ENCODE measurements at regions not wholly inside any gene's neighbourhood (a gene's known extent, or its start where the extent isn't known, plus 50 kb on each side); places are given as distances from the start of the nearest gene placed in this dataset.
A peak's percentile ranks its signal among the peaks of the same experiment; 100 is the strongest.
"Not testable (repeated sequence)": the region's sequence is repeated elsewhere in the genome, so short reads cannot be mapped to it uniquely, and the experiment has no call there.

DNA sequence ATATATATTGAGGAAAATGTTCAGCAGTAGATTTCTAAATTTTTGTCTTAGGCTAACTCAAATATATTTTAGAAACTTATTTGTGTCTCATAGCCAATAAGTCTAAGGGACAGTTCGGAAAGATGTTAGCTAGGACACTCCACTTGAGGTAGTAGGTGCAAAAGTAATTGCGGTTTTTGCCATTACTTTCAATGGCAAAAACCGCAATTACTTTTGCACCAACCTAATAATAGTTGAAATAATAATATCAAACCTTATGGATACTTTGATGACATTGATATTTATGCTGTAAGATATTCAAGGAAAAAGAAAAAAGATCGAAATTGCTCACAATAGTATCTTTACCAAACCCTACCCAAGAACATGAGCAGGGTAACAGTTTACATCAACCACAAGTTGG is 555.5 kb upstream of the ST8SIA4 start:
- no peak for DNase-seq

DNA sequence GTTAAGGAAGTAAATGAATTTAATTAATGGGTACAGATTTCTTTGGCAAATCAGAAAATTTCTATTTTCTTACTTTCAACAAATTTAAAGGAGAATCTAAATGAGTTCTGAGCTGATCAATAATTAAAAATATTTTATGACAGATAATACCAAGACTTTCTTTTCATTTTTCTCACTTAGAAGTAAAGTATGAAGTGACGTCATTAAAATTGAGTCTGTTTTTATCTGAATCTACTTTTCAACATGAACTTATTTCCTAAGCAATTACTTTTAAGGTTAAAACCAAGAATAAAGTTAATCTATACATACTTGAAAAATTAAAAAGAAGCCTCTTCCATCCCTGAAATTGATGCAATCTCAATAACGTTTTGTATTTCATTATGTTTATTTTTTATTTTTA is 552.8 kb upstream of the ST8SIA4 start:
- DNase-seq, result no peak

GRCh38 chr5:101455048-101455447 is 552.0 kb upstream of the ST8SIA4 start:
- no peak for DNase-seq

DNA sequence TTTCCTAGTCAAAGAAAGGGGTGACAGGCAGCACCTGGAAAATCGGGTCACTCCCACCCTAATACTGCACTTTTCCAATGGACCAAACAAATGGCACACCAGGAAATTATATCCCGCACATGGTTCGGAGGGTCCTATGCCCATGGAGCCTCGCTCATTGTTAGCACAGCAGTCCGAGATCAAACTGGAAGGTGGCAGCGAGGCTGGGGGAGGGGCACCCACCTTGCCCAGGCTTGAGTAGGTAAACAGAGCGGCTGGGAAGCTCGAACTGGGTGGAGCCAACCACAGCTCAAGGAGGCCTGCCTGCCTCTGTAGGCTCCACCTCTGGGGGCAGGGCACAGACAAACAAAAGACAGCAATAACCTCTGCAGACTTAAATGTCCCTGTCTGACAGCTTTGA is 539.2 kb upstream of the ST8SIA4 start:
- DNase-seq, result not testable (repeated sequence)

GRCh38 chr5:101440173-101440572 is 537.1 kb upstream of the ST8SIA4 start:
- DNase-seq, result no peak

GRCh38 chr5:101437351-101437750 is 534.3 kb upstream of the ST8SIA4 start:
- no peak for DNase-seq

GRCh38 chr5:101435768-101436167 is 532.7 kb upstream of the ST8SIA4 start:
- no peak for DNase-seq

- no peak for DNase-seq
Observed at GRCh38 chr5:101431201-101431600, 528.1 kb upstream of the ST8SIA4 start.

- no peak for DNase-seq
Observed at GRCh38 chr5:101430551-101430950, 527.5 kb upstream of the ST8SIA4 start.

- no peak for DNase-seq
Observed at GRCh38 chr5:101429241-101429640, 526.2 kb upstream of the ST8SIA4 start.

DNA sequence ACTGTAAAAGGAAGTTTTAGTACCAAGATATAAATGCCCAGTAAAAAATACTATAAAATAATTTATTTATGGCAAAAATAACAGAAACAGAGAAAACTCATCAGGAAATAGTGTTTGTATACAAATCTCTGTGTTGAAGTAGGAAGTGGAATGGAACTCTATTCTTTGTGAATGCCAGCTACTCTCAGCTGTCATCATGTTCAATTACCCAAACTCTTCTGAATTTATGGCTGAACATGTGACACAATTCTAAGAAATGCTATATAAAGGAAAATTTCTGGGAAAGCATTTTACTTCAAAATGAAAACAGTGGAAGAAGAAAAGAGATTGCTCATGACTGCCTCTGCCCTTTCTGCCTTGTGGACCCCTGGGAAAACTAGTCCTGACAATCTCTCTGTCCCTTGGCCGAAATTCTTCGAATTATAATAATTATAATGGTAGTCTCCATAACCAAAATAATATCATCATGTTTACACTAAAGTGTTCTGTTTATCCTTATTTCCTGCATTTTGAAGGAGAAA is 522.3 kb upstream of the ST8SIA4 start:
- no peak for DNase-seq

- no peak for DNase-seq
Observed at GRCh38 chr5:101424530-101425175, 521.6 kb upstream of the ST8SIA4 start.

DNA sequence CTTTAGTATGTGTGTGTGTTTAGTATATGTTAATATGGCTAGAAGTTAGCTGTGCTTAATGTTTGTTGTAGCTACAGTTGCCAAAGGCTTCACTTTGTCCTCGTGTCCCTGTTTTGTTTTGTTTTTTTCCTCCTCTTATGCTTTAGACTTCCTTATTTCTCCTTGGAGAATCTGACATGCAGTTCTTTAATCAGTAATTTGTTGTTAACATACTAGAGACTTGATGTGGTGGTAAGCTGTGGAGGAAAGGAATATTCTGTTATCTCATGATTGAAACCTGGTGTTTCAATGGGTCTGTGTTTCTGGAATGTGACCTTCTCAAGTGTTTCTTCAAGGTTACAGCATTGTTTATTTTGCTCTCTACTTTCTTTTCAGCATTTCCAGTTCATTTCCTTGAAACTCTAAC is 515.6 kb upstream of the ST8SIA4 start:
- DNase-seq, result no peak

DNA sequence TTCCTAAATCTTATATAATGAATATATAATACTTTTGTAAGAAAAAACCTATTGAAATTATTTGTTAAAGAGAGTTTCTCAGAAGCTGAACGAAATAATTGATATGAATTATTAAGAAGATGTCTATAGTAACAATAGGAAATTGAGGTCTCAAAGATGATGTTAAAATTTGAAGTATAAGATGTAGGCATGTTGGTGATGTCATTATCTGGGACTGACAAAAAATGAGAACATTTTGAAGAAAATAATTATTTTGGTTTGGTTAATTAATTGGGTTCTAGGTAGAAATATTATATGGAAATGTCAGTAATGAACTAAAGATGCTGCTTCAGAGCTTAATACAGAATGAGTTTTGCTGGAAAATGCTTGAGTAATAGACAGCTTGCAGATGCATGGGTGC is 501.4 kb upstream of the ST8SIA4 start:
- no peak for DNase-seq

- no peak for DNase-seq
Observed at GRCh38 chr5:101393795-101394450, 490.8 kb upstream of the ST8SIA4 start.

DNA sequence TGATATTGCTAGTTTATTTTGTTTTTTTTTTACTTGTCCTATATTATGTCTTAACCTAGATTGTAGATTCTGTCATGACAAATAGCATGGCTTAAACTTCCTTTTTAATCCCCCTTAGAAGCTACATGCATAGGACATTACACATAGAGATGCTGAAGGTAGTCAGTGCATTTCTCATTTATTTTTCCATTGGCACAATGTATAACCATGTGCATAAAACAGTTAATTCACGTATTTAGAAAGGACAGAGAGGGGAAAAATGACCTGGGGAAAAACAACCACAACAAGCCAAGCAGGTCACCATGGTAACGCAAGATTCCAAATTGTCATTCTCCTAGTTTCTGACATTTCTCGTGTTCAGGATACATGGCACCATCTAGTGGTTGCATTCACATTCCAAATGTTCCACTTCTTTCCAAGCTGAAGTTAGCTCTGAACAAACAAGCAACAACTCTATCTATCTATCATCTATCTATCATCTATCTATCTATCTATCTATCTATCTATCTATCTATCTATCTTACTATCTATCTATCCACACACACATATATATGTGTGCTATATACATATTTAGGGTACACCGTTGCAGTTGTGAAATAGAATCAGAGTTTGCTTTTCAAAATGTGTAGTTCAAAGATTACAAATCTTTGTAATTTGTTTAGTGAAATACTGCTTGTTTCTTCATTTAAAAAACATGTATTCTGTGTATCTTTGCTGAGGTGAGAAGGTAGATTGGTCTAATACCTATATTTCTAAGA is 487.2 kb upstream of the ST8SIA4 start:
- DNase-seq, result peak; percentile 4

DNA sequence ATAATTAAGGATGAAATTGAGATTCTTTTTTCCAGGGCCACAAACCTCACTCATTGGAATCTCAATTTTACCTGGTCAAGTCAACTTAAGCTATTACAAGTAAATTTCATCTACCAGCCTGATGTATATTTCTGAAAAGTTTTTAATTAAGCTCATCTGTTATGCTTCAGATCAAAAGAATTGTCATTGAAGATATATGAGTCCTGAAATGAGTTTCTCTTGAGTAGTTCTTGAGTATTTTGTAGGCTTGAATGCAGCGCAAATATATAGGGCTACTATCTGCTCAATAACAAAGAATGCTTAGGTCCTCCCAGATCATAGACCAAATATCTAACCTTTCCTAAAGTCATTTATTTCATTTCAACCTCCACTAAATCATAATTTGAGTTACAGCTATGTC is 482.2 kb upstream of the ST8SIA4 start:
- no peak for DNase-seq

DNA sequence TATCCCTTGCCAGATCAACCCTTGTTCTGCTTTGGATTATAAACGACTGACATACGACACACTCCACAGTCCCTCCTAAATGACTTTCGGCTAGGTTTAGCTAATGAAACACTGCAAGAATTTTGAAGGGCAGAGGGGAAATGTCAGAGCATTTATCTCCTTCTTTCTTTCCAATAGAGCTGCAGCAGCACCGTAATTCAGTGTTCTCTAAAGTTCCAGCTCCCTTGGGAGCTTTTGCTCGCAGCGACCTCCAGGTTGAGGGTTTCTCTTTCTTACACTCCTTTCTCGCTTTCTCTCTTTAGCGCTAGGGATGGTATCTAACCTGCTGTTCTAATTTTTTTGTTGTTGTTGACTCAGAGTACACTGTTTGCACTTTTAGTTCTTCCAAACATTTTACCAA is 467.1 kb upstream of the ST8SIA4 start:
- DNase-seq, result no peak

GRCh38 chr5:101364469-101364868 is 461.4 kb upstream of the ST8SIA4 start:
- DNase-seq, result no peak

- no peak for DNase-seq
Observed at GRCh38 chr5:101362067-101362466, 459.0 kb upstream of the ST8SIA4 start.

- DNase-seq, result no peak
Observed at GRCh38 chr5:101346906-101347305, 443.8 kb upstream of the ST8SIA4 start.

DNA sequence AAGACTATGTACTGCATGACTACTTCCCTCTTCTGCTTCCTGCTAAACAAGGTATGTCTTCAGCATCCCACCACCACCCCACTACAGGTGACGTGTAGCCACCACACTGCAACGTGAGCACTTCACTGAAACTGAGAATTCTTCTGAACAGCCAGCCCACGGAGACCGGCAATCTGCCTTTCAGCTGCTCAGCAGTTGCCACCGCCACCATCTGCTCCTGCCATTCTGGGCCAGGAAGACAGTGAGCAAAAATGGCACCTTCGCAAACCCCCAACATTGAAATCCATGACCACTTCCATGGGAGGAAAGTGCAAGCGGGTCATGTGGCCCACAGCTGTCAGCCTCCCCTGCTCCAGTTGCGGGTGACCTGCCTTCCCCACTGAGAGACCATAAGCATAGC is 443.4 kb upstream of the ST8SIA4 start:
- no peak for DNase-seq

- DNase-seq, result no peak
Observed at GRCh38 chr5:101338226-101338625, 435.1 kb upstream of the ST8SIA4 start.

DNA sequence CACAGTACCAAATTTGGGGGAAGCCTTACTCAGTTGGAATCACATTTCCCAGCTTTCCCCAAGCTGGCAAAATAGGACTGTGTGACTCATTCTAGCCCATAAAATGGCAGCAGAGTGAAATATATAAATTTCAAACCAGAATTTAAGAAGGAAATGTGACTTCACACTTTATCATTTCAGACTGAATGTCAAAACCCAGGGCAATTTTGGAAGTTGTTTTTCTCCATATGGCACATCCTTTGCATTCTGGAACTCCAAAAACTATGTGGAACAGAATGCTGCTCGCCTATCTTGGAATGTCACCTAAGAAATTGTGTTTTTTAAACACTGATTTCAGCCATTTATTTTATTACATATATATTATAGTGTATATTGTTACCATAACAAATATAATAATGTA is 424.7 kb upstream of the ST8SIA4 start:
- no peak for DNase-seq
